Activated naive CD4-positive, alpha-beta T cell treated with anti-CD3 and anti-CD28 coated beads, Interleukin-2, amount 10 ng/mL, durations not matched to agents 7 days and 5 days (primary cell): ENCODE measurements at regions not wholly inside any gene's neighbourhood (a gene's known extent, or its start where the extent isn't known, plus 50 kb on each side); places are given as distances from the start of the nearest gene placed in this dataset.
"Not testable (repeated sequence)": the region's sequence is repeated elsewhere in the genome, so short reads cannot be mapped to it uniquely, and the experiment has no call there.

Experiments
- CTCF ChIA-PET: fragments of 350-600 bp; sonication (Branson Sonifier 250); formaldehyde crosslinking; loops from one replicate; lab custom pipeline; 2021; ENCODE audit warnings: antibody characterized with exemption; lab: Charles Lee
- DNase-seq: peaks from one replicate; pipeline ENCODE4 v3.0.0-alpha.2; 2020
- H3K27ac Mint-ChIP-seq: one replicate; pipeline ENCODE4 v1.8.0; 2021; ENCODE audit warnings: mild to moderate bottlenecking, moderate library complexity, mixed read lengths
- H3K27me3 Mint-ChIP-seq: one replicate; pipeline ENCODE4 v1.8.0; 2021; ENCODE audit warnings: mild to moderate bottlenecking, mixed read lengths
- H3K36me3 Mint-ChIP-seq: one replicate; pipeline ENCODE4 v1.8.0; 2021; ENCODE audit warnings: mixed read lengths
- H3K4me1 Mint-ChIP-seq: one replicate; pipeline ENCODE4 v1.8.0; 2021; ENCODE audit warnings: mixed read lengths
- H3K4me3 Mint-ChIP-seq: one replicate; pipeline ENCODE4 v1.8.0; 2021; ENCODE audit warnings: mild to moderate bottlenecking, moderate library complexity, mixed read lengths
- H3K9me3 Mint-ChIP-seq: one replicate; pipeline ENCODE4 v1.8.0; 2021; ENCODE audit warnings: mixed read lengths

GRCh38 chr7:16960337-16960965 is 78.7 kb upstream of the AGR3 start:
- peaks cover 6% of the 10 kb centered on the region for H3K9me3 Mint-ChIP-seq
- no peaks in the 10 kb centered on the region for H3K4me1 Mint-ChIP-seq
- H3K4me3 Mint-ChIP-seq, result no peak overlapping the region
- no peaks in the 10 kb centered on the region for H3K36me3 Mint-ChIP-seq
- no peaks in the 10 kb centered on the region for H3K27me3 Mint-ChIP-seq
- H3K27ac Mint-ChIP-seq, result no peak overlapping the region
- no peak for DNase-seq
- CTCF ChIA-PET, result no interaction called here

- CTCF ChIA-PET, result no interaction called here
- H3K4me3 Mint-ChIP-seq, result no peak overlapping the region
- H3K27me3 Mint-ChIP-seq, result no peaks in the 10 kb centered on the region
Measured at GRCh38 chr7:16961641-16962040, 79.9 kb upstream of the AGR3 start.

GRCh38 chr7:16963044-16963443 is 81.3 kb upstream of the AGR3 start:
- H3K27ac Mint-ChIP-seq, result no peak overlapping the region
- H3K36me3 Mint-ChIP-seq, result no peaks in the 10 kb centered on the region
- CTCF ChIA-PET, result no interaction called here
- no peak for DNase-seq
- peaks cover 14% of the 10 kb centered on the region for H3K9me3 Mint-ChIP-seq
- H3K4me1 Mint-ChIP-seq, result no peaks in the 10 kb centered on the region
- no peak overlapping the region for H3K4me3 Mint-ChIP-seq
- no peaks in the 10 kb centered on the region for H3K27me3 Mint-ChIP-seq

More at GRCh38 chr7:16961641-16962040, 79.9 kb upstream of the AGR3 start:
- no peak overlapping the region for H3K27ac Mint-ChIP-seq
- H3K36me3 Mint-ChIP-seq, result no peaks in the 10 kb centered on the region
- DNase-seq, result no peak
- no peaks in the 10 kb centered on the region for H3K4me1 Mint-ChIP-seq
- peaks cover 14% of the 10 kb centered on the region for H3K9me3 Mint-ChIP-seq

DNA sequence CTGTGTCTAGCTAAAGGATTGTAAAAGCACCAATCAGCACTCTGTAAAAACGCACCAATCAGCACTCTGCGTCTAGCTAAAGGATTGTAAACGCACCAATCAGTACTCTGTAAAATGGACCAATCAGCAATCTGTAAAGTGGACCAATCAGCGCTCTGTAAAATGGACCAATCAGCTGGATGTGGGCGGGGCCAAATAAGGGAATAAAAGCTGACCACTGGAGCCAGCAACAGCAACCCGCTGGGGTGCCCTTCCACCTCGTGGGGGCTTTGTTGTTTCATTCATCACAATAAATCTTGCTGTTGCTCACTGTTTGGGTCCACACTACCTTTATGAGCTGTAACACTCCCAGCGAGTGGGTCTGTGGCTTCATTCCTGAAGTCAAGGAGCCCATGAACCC is 83.9 kb upstream of the AGR3 start:
- CTCF ChIA-PET, H3K4me3 Mint-ChIP-seq, H3K4me1 Mint-ChIP-seq, H3K36me3 Mint-ChIP-seq, H3K27me3 Mint-ChIP-seq, H3K27ac Mint-ChIP-seq, DNase-seq: not testable (repeated sequence)
- H3K9me3 Mint-ChIP-seq, result peaks cover 10% of the 10 kb centered on the region

- Mint-ChIP-seq H3K4me1 (no peaks in the 10 kb centered on the region), H3K9me3 (peaks cover 10% of the 10 kb centered on the region), H3K27me3 (peaks cover 10% of the 10 kb centered on the region), H3K27ac (no peak overlapping the region), H3K36me3 (no peaks in the 10 kb centered on the region), H3K4me3 (no peak overlapping the region)
- CTCF ChIA-PET, result no interaction called here
- DNase-seq, result no peak
Measured at GRCh38 chr7:16967300-16967811, 85.6 kb upstream of the AGR3 start.

DNA sequence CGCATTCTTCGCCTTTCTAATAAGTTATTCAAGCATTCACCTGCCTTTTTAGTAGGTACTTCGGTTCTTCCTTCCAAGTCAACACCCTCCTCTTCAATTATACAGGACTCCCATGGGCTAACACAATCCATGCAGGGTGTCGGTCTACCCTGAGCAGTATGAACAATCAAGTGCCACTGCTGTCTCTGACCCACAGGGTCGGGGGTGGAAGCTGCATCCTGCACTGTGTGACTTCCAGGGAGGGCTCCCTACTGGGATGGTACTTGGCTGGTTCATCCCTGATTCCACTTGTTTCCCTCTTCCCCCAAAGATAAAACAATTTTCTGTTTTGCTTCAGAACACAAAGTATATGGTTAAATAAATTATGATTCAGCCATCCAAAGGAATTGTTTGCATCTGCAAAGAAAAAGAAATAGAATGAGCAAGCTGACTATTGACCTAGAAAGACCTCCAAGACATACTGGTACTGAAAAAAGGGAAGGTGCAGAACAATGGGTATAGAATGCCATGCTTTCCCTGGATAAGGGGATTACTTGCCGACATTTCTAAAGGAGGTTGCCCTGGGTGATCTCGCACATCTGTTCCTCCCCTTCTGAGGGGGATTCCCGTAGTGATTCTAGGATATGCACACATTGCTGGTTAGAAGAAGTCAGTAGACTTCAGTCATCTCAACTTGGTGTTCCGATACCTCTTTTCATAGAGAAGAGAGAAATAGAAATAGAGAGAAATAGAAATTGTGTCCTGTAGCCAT is 89.1 kb upstream of the AGR3 start:
- no peak overlapping the region for H3K4me3 Mint-ChIP-seq
- no peak overlapping the region for H3K27ac Mint-ChIP-seq

DNA sequence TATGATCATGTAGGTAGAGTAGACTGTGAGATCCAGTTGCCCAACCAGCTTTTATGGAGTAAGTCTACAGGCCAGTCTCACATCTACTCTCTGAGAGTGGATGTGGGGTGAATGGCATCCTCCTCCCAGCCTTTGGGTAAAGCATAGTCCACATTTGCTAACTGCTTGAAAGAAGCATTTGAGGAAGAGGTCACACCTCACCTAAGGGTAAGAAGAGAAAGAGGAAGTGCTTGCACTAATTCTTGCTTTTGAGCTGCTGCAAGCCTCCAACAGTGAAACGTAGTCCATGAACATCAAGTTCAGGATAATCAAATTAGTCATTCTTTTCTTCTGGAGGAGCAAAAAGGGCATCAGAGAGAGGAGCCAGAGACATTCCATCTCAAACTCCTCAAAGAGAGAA is 93.9 kb upstream of the AGR3 start:
- DNase-seq, result peak; percentile 22
- H3K4me1 Mint-ChIP-seq, result peaks cover 7% of the 10 kb centered on the region
- CTCF ChIA-PET, result interaction anchor here (0.7 kb wide), 1 partner anchor 50 kb away, joined by 3 read pairs; no protein-coding TSS in a partner anchor
- no peak overlapping the region for H3K4me3 Mint-ChIP-seq
- H3K27me3 Mint-ChIP-seq, result peaks cover 24% of the 10 kb centered on the region
- no peaks in the 10 kb centered on the region for H3K36me3 Mint-ChIP-seq
- no peak overlapping the region for H3K27ac Mint-ChIP-seq
- no peaks in the 10 kb centered on the region for H3K9me3 Mint-ChIP-seq

More for the DNA sequence above, 89.1 kb upstream of the AGR3 start:
- Mint-ChIP-seq H3K27me3 (peaks cover 10% of the 10 kb centered on the region), H3K4me1 (peaks cover 5% of the 10 kb centered on the region), H3K36me3 (no peaks in the 10 kb centered on the region), H3K9me3 (peaks cover 5% of the 10 kb centered on the region)
- no peak for DNase-seq
- CTCF ChIA-PET, result no interaction called here

- Mint-ChIP-seq H3K4me3 (no peak overlapping the region), H3K27me3 (peaks cover 20% of the 10 kb centered on the region), H3K27ac (no peak overlapping the region), H3K36me3 (no peaks in the 10 kb centered on the region), H3K4me1 (peaks cover 19% of the 10 kb centered on the region), H3K9me3 (no peaks in the 10 kb centered on the region)
- CTCF ChIA-PET, result interaction anchor here (2.2 kb wide), 1 partner anchor 328 kb away, joined by 6 read pairs; no protein-coding TSS in a partner anchor
- DNase-seq, result no peak
Measured at GRCh38 chr7:16978358-16979244, 96.8 kb upstream of the AGR3 start.

DNA sequence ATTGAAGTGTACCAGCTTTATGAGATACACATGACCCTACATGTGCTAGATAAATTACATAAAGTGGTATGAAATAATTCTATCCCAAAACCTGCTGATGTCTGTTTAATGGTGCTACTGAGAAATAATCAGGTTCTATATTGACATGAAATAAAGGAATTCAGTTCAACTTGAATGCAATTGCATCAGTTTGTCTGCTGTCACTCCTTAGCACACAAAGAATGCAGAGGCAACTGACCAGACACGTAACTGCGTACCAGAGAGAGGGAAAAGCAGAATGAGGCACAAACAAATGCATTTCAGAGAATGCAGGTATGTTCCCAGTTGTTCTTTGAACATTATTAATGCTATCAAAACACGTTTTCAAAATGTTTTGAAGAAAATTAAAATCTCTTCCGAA is 98.8 kb upstream of the AGR3 start:
- no peaks in the 10 kb centered on the region for H3K9me3 Mint-ChIP-seq
- H3K27ac Mint-ChIP-seq, result no peak overlapping the region
- peaks cover 20% of the 10 kb centered on the region for H3K27me3 Mint-ChIP-seq
- H3K36me3 Mint-ChIP-seq, result no peaks in the 10 kb centered on the region
- DNase-seq, result no peak
- no peak overlapping the region for H3K4me3 Mint-ChIP-seq
- H3K4me1 Mint-ChIP-seq, result peaks cover 22% of the 10 kb centered on the region
- CTCF ChIA-PET, result interaction anchor here (1.0 to 2.2 kb wide), 4 partner anchors 321 to 665 kb away, joined by 3 to 6 read pairs (median 3); no protein-coding TSS in a partner anchor

DNA sequence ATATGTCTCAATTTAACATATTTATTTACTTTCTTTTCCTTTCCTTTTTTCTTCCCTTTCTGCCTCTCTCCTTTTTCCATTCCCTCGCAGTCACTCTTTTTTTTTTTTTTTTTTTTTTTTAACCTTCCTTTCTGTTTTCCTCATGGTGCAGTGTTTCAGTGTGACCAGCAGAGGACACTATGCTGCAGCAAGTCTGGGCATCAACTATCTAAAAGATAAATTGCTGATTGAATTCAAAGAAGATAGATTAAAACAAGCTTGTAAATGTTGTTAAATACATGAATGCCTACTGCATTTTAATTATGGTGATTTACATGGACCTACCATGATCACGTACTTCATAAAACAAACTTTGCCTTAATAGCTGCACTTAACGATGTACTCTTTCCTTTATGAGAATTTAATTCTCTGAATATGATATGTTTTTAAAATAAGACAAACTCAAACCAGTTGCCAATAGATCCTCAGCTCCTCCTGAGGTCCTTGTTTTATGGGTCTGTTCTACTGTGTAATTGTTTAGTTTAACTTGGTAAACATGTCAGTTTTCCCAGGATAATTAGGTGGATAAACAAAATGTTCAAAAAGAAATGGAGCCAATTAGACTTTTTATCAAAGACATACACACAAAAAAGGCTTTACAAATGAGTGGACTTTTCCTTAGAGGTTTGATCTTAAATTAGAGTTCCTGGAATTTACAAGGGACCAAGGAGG is 101.0 kb upstream of the AGR3 start:
- Mint-ChIP-seq H3K27ac (no peak overlapping the region), H3K36me3 (no peaks in the 10 kb centered on the region), H3K27me3 (peaks cover 17% of the 10 kb centered on the region), H3K4me3 (no peak overlapping the region), H3K9me3 (no peaks in the 10 kb centered on the region), H3K4me1 (peaks cover 16% of the 10 kb centered on the region)
- peak; percentile 48 for DNase-seq
- CTCF ChIA-PET, result interaction anchor here (0.6 to 2.8 kb wide), 31 partner anchors 10 to 669 kb away, joined by 3 to 15 read pairs (median 3); partner anchors contain the start of gene AHR

- Mint-ChIP-seq H3K9me3 (no peaks in the 10 kb centered on the region), H3K4me3 (no peak overlapping the region), H3K27ac (no peak overlapping the region), H3K36me3 (no peaks in the 10 kb centered on the region), H3K27me3 (peaks cover 12% of the 10 kb centered on the region), H3K4me1 (peaks cover 16% of the 10 kb centered on the region)
- CTCF ChIA-PET, result interaction anchor here (0.8 to 2.1 kb wide), 5 partner anchors 55 to 548 kb away, joined by 4 to 6 read pairs (median 6); no protein-coding TSS in a partner anchor
- no peak for DNase-seq
Measured at GRCh38 chr7:16984375-16984774, 102.6 kb upstream of the AGR3 start.

DNA sequence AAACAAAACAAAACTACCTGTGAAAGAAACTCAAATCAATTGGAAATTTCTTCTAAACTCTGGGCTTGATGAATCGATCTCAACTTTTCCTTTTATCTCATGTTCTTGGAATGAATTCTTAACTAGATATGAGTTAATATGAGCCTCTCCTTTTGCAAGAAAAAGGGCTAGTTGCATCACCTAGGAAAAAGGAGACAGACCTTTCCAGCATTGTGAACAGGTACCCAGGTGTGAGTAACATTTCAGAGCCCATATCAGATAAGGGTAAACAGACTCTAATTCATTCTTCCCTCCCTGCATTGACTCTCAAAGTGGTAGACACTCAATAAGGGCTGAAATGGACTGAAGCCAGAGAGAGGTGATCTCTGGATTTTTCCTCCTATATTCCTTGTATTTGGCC is 103.8 kb upstream of the AGR3 start:
- H3K9me3 Mint-ChIP-seq, result no peaks in the 10 kb centered on the region
- peaks cover 16% of the 10 kb centered on the region for H3K4me1 Mint-ChIP-seq
- H3K36me3 Mint-ChIP-seq, result no peaks in the 10 kb centered on the region
- H3K27ac Mint-ChIP-seq, result no peak overlapping the region
- CTCF ChIA-PET, result no interaction called here
- peaks cover 11% of the 10 kb centered on the region for H3K27me3 Mint-ChIP-seq
- DNase-seq, result no peak
- H3K4me3 Mint-ChIP-seq, result no peak overlapping the region

DNA sequence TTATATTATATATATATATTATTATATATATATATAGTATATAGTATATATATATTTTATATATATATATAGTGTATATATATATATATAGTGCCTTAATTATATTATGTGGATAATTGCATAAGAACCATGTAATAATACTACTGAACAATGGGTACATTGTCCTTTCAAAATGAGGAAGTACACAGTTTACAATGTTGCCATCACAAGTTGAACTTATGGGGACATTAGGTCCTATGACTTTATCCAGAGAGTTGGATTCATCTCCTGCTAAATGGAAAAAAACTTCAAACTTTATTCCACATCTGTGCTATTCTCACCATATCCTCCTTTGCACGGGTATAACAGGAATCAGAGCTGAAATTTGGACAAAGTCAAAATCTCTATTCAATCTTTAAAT is 105.0 kb upstream of the AGR3 start:
- peaks cover 12% of the 10 kb centered on the region for H3K27me3 Mint-ChIP-seq
- H3K4me3 Mint-ChIP-seq, result no peak overlapping the region
- peaks cover 16% of the 10 kb centered on the region for H3K4me1 Mint-ChIP-seq
- no peak overlapping the region for H3K27ac Mint-ChIP-seq
- no peaks in the 10 kb centered on the region for H3K9me3 Mint-ChIP-seq
- no peak for DNase-seq
- CTCF ChIA-PET, result interaction anchor here (0.9 to 1.0 kb wide), 2 partner anchors 45 to 316 kb away, joined by 3 read pairs; no protein-coding TSS in a partner anchor
- no peaks in the 10 kb centered on the region for H3K36me3 Mint-ChIP-seq
